Parathyroid adenoma (tissue), 2 donors: ENCODE measurements at regions not wholly inside any gene's neighbourhood (a gene's known extent, or its start where the extent isn't known, plus 50 kb on each side); places are given as distances from the start of the nearest gene placed in this dataset.

Source experiments
- H2AFZ ChIP-seq: fragments of 300-600 bp; sonication (generic); one replicate; pipeline ENCODE4 v1.7.0; 2017; ENCODE audit warnings: antibody characterized with exemption, mild to moderate bottlenecking
- H3K27ac ChIP-seq: fragments of 300-600 bp; sonication (generic); one replicate; pipeline ENCODE4 v1.7.0; 2017
- H3K27me3 ChIP-seq: fragments of 300-600 bp; sonication (generic); one replicate; pipeline ENCODE4 v1.7.0; 2017; ENCODE audit warnings: low read length; ENCODE audit not compliant: control insufficient read depth, insufficient read depth
- H3K36me3 ChIP-seq: fragments of 300-600 bp; sonication (generic); one replicate; pipeline ENCODE4 v1.7.0; 2017; ENCODE audit warnings: low read length; ENCODE audit not compliant: control insufficient read depth, insufficient read depth
- H3K4me1 ChIP-seq: fragments of 300-600 bp; sonication (generic); one replicate; pipeline ENCODE4 v1.7.0; 2017; ENCODE audit warnings: control low read depth
- H3K4me2 ChIP-seq: fragments of 300-600 bp; sonication (generic); one replicate; pipeline ENCODE4 v1.7.0; 2017; ENCODE audit warnings: low read length
- H3K4me3 ChIP-seq: fragments of 300-600 bp; sonication (generic); one replicate; pipeline ENCODE4 v1.7.0; 2017; ENCODE audit warnings: low read depth, low read length
- H3K79me2 ChIP-seq: fragments of 300-600 bp; sonication (generic); one replicate; pipeline ENCODE4 v1.7.0; 2017; ENCODE audit warnings: control low read depth
- H3K9ac ChIP-seq: fragments of 300-600 bp; sonication (generic); one replicate; pipeline ENCODE4 v1.7.0; 2017; ENCODE audit warnings: mild to moderate bottlenecking
- H3K9me3 ChIP-seq: fragments of 300-600 bp; sonication (generic); one replicate; pipeline ENCODE4 v1.7.0; 2017; ENCODE audit warnings: low read length; ENCODE audit not compliant: control insufficient read depth
- TF ChIP-seq, protein P1 (sequence below): fragments of 300-600 bp; sonication (generic); IDR thresholded peaks from one replicate; pipeline ENCODE4 v1.7.0; 2017; ENCODE audit warnings: antibody characterized with exemption, mild to moderate bottlenecking
- donor health status: primary hyperparathyroidism.

DNA sequence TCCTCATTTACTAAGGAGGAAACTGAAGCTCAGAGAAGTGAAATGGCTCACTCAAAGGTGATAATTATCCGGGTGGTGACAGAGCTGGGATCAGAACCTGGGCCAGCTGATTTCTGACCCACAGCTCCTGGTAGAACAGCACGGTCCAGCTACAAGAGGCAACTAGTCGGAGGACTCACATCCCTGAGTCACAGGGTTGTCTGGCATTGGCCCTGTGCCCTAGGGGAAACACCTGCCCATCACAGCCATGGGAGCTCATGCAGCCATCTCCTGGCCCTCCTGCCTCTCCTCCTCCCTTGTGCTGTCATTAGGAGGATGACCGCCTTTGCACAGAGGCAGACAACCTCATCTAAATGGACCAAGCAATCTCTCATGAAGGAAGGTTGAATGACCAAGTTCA lies 115.2 kb upstream of the TSPAN5 start:
- Histone ChIP-seq H3K27ac (no peak overlapping the region), H3K27me3 (no peaks in the 10 kb centered on the region), H3K4me3 (no peak overlapping the region), H3K4me2 (no peak overlapping the region), H3K4me1 (no peaks in the 10 kb centered on the region), H3K9me3 (no peaks in the 10 kb centered on the region), H3K79me2 (no peaks in the 10 kb centered on the region), H2AFZ (no peak overlapping the region), H3K36me3 (no peaks in the 10 kb centered on the region), H3K9ac (no peak overlapping the region)
- TF ChIP-seq, protein P1, sequence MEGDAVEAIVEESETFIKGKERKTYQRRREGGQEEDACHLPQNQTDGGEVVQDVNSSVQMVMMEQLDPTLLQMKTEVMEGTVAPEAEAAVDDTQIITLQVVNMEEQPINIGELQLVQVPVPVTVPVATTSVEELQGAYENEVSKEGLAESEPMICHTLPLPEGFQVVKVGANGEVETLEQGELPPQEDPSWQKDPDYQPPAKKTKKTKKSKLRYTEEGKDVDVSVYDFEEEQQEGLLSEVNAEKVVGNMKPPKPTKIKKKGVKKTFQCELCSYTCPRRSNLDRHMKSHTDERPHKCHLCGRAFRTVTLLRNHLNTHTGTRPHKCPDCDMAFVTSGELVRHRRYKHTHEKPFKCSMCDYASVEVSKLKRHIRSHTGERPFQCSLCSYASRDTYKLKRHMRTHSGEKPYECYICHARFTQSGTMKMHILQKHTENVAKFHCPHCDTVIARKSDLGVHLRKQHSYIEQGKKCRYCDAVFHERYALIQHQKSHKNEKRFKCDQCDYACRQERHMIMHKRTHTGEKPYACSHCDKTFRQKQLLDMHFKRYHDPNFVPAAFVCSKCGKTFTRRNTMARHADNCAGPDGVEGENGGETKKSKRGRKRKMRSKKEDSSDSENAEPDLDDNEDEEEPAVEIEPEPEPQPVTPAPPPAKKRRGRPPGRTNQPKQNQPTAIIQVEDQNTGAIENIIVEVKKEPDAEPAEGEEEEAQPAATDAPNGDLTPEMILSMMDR: no peak

DNA sequence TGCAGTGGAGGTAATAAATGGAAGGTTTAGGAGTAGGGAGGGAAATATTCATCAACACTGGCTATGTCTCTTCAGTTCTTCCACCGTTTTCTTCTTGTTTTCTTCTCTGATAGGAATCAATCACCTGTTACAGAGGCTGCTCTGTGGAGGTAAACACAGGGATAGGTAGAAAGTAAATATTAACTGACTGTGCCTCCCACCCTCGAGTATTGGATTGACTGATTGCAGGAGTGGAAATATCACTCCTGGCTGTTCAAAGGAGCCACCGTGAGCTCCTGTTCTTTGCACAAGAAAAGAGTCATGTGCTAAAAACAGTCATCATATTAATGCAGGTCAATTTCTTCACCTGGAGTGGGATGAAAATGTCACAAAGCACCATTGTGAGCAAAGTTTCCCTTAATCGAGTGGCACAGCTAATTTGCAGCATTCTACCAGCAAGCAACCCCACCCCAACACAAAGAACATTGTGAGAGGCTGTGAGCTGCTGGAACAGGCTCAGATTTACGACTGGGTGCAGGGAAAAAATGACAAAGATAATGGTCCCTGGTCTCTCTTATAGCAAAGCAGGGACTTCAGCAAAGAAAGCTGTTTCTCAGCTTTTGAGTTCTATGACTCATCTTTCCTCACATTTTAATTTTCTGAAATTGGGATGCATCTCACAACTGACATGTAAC lies 113.7 kb upstream of the TSPAN5 start:
- Histone ChIP-seq H3K4me2 (no peak overlapping the region), H3K27ac (no peak overlapping the region), H3K4me3 (no peak overlapping the region), H3K4me1 (no peaks in the 10 kb centered on the region), H3K36me3 (no peaks in the 10 kb centered on the region), H3K9me3 (no peaks in the 10 kb centered on the region), H3K79me2 (no peaks in the 10 kb centered on the region), H3K27me3 (no peaks in the 10 kb centered on the region), H3K9ac (no peak overlapping the region), H2AFZ (no peak overlapping the region)
- TF ChIP-seq, protein P1: no peak

DNA sequence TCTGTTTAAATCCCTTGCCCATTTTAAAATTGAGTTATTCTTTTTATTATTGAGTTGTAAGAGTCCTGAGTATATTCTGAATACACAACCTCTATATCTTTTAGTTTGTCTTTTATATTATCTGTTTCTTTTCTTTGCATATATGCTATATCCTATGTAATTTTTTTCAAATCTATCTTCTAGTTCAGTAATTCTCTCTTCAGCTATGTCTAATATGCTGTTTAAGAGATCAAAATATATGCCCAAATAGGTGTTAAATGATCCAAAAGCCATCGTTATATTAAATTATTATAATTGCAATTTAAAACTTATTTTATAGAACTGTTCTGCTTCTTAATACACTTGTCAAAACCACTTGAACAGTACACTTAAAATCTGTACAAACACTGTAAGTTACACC lies 107.4 kb upstream of the TSPAN5 start:
- no peaks in the 10 kb centered on the region for H3K27me3 ChIP-seq
- no peaks in the 10 kb centered on the region for H3K36me3 ChIP-seq
- H3K4me1 ChIP-seq: no peaks in the 10 kb centered on the region
- TF ChIP-seq, protein P1: no peak
- H3K9ac ChIP-seq: no peak overlapping the region
- H3K27ac ChIP-seq: no peak overlapping the region
- no peak overlapping the region for H3K4me2 ChIP-seq
- no peak overlapping the region for H3K4me3 ChIP-seq
- no peaks in the 10 kb centered on the region for H3K79me2 ChIP-seq
- no peak overlapping the region for H2AFZ ChIP-seq
- no peaks in the 10 kb centered on the region for H3K9me3 ChIP-seq

DNA sequence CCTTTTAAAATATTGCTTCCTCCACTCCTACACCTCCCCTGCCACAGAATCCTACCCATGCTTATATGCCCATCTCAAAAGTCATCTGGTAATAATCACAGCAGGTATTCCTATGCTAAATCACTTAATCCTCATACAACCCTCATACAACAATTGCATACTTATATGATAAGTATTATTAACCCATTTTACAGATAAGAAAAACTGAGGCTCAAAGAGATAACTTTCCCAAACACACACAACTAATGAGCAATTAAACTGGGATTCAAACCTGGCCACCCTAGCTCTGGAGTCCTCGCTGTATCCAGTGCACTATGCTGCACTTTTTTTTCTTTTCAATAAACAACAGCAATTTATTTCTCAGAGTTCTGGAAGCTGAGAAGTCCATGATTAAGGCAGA lies 99.8 kb upstream of the TSPAN5 start:
- H2AFZ ChIP-seq: no peak overlapping the region
- no peak overlapping the region for H3K9ac ChIP-seq
- no peaks in the 10 kb centered on the region for H3K27me3 ChIP-seq
- no peaks in the 10 kb centered on the region for H3K79me2 ChIP-seq
- no peaks in the 10 kb centered on the region for H3K4me1 ChIP-seq
- no peak overlapping the region for H3K27ac ChIP-seq
- H3K4me2 ChIP-seq: no peak overlapping the region
- no peaks in the 10 kb centered on the region for H3K9me3 ChIP-seq
- no peak overlapping the region for H3K4me3 ChIP-seq
- H3K36me3 ChIP-seq: no peaks in the 10 kb centered on the region
- TF ChIP-seq, protein P1: no peak

DNA sequence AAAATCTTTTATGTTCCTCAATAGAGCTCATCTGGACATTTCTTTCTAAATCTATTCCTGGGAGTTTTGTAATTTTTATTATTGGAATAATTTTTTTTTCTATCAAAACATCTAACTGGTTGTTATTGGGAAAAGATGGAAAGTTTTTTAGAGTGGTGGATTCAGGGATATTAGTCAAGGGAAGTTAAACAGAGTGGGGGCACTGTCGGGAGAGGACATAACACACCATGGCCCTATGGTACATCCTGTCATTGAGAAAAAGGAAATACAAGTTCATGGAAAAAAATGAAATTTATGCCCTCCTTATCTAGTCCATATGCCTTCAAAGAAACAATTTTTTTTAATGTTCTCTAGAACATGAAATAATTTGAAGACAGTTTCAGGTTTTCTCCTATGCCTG lies 96.3 kb upstream of the TSPAN5 start:
- H3K4me3 ChIP-seq: no peak overlapping the region
- H3K9ac ChIP-seq: no peak overlapping the region
- H3K27ac ChIP-seq: no peak overlapping the region
- no peak overlapping the region for H2AFZ ChIP-seq
- no peak overlapping the region for H3K4me2 ChIP-seq
- TF ChIP-seq, protein P1: no peak
- H3K79me2 ChIP-seq: no peaks in the 10 kb centered on the region
- no peaks in the 10 kb centered on the region for H3K27me3 ChIP-seq
- H3K4me1 ChIP-seq: no peaks in the 10 kb centered on the region
- no peaks in the 10 kb centered on the region for H3K36me3 ChIP-seq
- no peaks in the 10 kb centered on the region for H3K9me3 ChIP-seq
